ENCODE measurements at regions not wholly inside any gene's neighbourhood (a gene's known extent, or its start where the extent isn't known, plus 50 kb on each side); places are given as distances from the start of the nearest gene placed in this dataset.
A peak's percentile ranks its signal among the peaks of the same experiment; 100 is the strongest.

GRCh38 chr9:117782931-117783788 is 79.0 kb downstream of the TLR4 start:
- H3K4me3 Mint-ChIP-seq: no peak overlapping the region
- DNase-seq: peak; percentile 79
- no peak overlapping the region for H3K4me2 ChIP-seq (ENCODE audit: insufficient read depth, insufficient read length, low read length)
- H2AFZ ChIP-seq (ENCODE audit: low read length): peak overlapping the region; percentile 91
- no peak overlapping the region for H2BK20ac ChIP-seq (ENCODE audit: low read depth, low read length, poor library complexity, severe bottlenecking)
- H4K20me1 ChIP-seq (ENCODE audit: control insufficient read depth, insufficient read depth, insufficient read length): no peaks in the 10 kb centered on the region
- H3K27ac Mint-ChIP-seq: no peak overlapping the region
- H4K91ac ChIP-seq (ENCODE audit: insufficient read length, low read depth, low read length): no peak overlapping the region
- no peak overlapping the region for H4K8ac ChIP-seq (replicated peaks; ENCODE audit: insufficient read length, low read depth, low read length)
- H3K9me3 Mint-ChIP-seq: no peaks in the 10 kb centered on the region
- no peak overlapping the region for H3K4ac ChIP-seq (ENCODE audit: low read depth, low read length)
- H3K23ac ChIP-seq (ENCODE audit: insufficient read length, low read depth, low read length): no peak overlapping the region
- no peak overlapping the region for H3K18ac ChIP-seq (ENCODE audit: insufficient read length, low read depth, low read length)
- peaks cover 5 to 8% of the 10 kb centered on the region in 2 experiments for H3K4me1 Mint-ChIP-seq
- no peaks in the 10 kb centered on the region for H3K9me3 ChIP-seq (ENCODE audit: control insufficient read depth, low read depth, low read length)
- H3K9ac ChIP-seq (ENCODE audit: extremely low read depth, insufficient read length, low read length): no peak overlapping the region
- no peak overlapping the region for H2BK5ac ChIP-seq (ENCODE audit: insufficient read length, low read length)
- TF ChIP-seq CTCF (conservative IDR thresholded peaks at IDR 0.05): peak; percentile 88
- no peaks in the 10 kb centered on the region for H3K23me2 ChIP-seq (ENCODE audit: insufficient read length, low read depth, low read length, poor library complexity, severe bottlenecking)
- H2BK15ac ChIP-seq (ENCODE audit: low read depth, low read length): no peak overlapping the region; the same call in 1 of the 2 replicates
- no peaks in the 10 kb centered on the region for H3K79me2 ChIP-seq (ENCODE audit: insufficient read depth, low read length)
- no peaks in the 10 kb centered on the region for H3K79me1 ChIP-seq (ENCODE audit: insufficient read depth, low read depth, low read length, poor library complexity, severe bottlenecking)
- H3K27ac ChIP-seq (ENCODE audit: insufficient read length, low read depth, low read length): no peak overlapping the region
- no peaks in the 10 kb centered on the region for H3K27me3 Mint-ChIP-seq (ENCODE audit: low read depth)
- H2BK12ac ChIP-seq (ENCODE audit: insufficient read length, low read depth, low read length): no peak overlapping the region
- H3K36me3 Mint-ChIP-seq (ENCODE audit: insufficient read depth in 1 of 3, low read depth in 3 of 3): no peaks in the 10 kb centered on the region
- H3T11ph ChIP-seq (ENCODE audit: low read length): no peak overlapping the region
- H2BK120ac ChIP-seq (ENCODE audit: low read depth, low read length, poor library complexity, severe bottlenecking): no peak overlapping the region
- no peak overlapping the region for H2AK5ac ChIP-seq (ENCODE audit: insufficient read length, low read length)
- WGBS (ENCODE audit: extremely low coverage, insufficient read length, low lambda C conversion rate): no CpG with 5 or more reads among the region's 10 CpGs
- H3K56ac ChIP-seq (ENCODE audit: insufficient read length, low read depth, low read length): no peak overlapping the region
- H3K4me1 ChIP-seq (ENCODE audit: insufficient read depth, low read length): peaks cover 2% of the 10 kb centered on the region; the same call in 1 of the 2 replicates
- no peak overlapping the region for H3K14ac ChIP-seq (ENCODE audit: insufficient read depth, low read length)
- no peaks in the 10 kb centered on the region; the same call in 1 of the 2 replicates for H3K27me3 ChIP-seq (ENCODE audit: insufficient read depth, low read length)
- no peak overlapping the region for H4K5ac ChIP-seq (ENCODE audit: insufficient read length, low read depth, low read length)

All from H9 (cell line).